Prostate gland (tissue), 2 donors: ENCODE measurements at regions not wholly inside any gene's neighbourhood (a gene's known extent, or its start where the extent isn't known, plus 50 kb on each side); places are given as distances from the start of the nearest gene placed in this dataset.

ENCODE experiments used
- CTCF ChIP-seq, 4 experiments: fragments of 200-600 bp in 2 of 4; fragments of 450-650 bp in 2 of 4; sonication (generic) in 2 of 4; IDR thresholded peaks; 1 replicate in 3 of 4; 2 replicates in 1 of 4; pipeline ENCODE4 v1.5.1; 2016 to 2019; ENCODE audit warnings: antibody characterized with exemption in 4 of 4, mild to moderate bottlenecking in 2 of 4, moderate library complexity in 2 of 4
- POLR2A ChIP-seq: fragments of 450-650 bp; IDR thresholded peaks from one replicate; pipeline ENCODE4 v1.6.1; 2016; ENCODE audit warnings: antibody characterized with exemption, mild to moderate bottlenecking

GRCh38 chr13:70370924-70371323, 262.7 kb upstream of the KLHL1 start:
- TF ChIP-seq CTCF (IDR thresholded peaks at IDR 0.05), result no peak
- no peak for TF ChIP-seq POLR2A
